SK-N-SH (cell line): ENCODE measurements at regions not wholly inside any gene's neighbourhood (a gene's known extent, or its start where the extent isn't known, plus 50 kb on each side); places are given as distances from the start of the nearest gene placed in this dataset.

Source experiments
- CTCF ChIA-PET: fragments of 300-600, 350-600 bp; formaldehyde crosslinking; extraction: SDS; loops from one replicate; lab custom pipeline; 2021; lab: Yijun Ruan, JAX
- POLR2A ChIA-PET: fragments of 350-600 bp; sonication (Branson Sonifier 250); formaldehyde crosslinking; extraction: SDS; loops from one replicate; lab custom pipeline; 2020; ENCODE audit warnings: antibody characterized with exemption, inconsistent platforms; lab: Yijun Ruan, JAX
- DNase-seq: peaks from one replicate; pipeline ENCODE4 v3.0.0; 2012
- H2AFZ ChIP-seq: fragments of 200-600 bp; sonication (generic); 2 replicates; pipeline ENCODE4 v1.8.1; 2016; ENCODE audit warnings: antibody characterized with exemption, mild to moderate bottlenecking, low read depth
- H3F3A ChIP-seq: fragments of 200-600 bp; sonication (generic); replicated peaks from 2 replicates; pipeline ENCODE3; 2016; ENCODE audit warnings: antibody characterized with exemption, mild to moderate bottlenecking; ENCODE audit not compliant: insufficient read depth
- H3K27ac ChIP-seq, 2 experiments: fragments of 200-500 bp in 1 of 2; fragments of 200-600 bp in 1 of 2; sonication (Bioruptor generic) in 1 of 2; sonication (generic), shearing (Covaris generic) in 1 of 2; 2 replicates each; pipeline versions ENCODE4 v1.5.1 to v1.6.1; 2014 to 2016; ENCODE audit warnings: low read depth in 2 of 2, inconsistent platforms in 1 of 2, low read length in 1 of 2, mild to moderate bottlenecking in 1 of 2, mixed read lengths in 1 of 2
- H3K27me3 ChIP-seq: fragments of 200-600 bp; sonication (generic), shearing (Covaris generic); 2 replicates; pipeline ENCODE4 v1.6.1; 2016; ENCODE audit warnings: mixed run types; ENCODE audit not compliant: insufficient read depth
- H3K36me3 ChIP-seq, 2 experiments: fragments of 200-500 bp in 1 of 2; fragments of 200-600 bp in 1 of 2; sonication (Bioruptor generic) in 1 of 2; sonication (generic) in 1 of 2; replicated peaks in 1 of 2; 2 replicates each; pipeline versions ENCODE3 to v1.5.1; 2014 to 2016; ENCODE audit warnings: low read length in 1 of 2, mild to moderate bottlenecking in 1 of 2; ENCODE audit not compliant: insufficient read depth in 2 of 2, control insufficient read depth in 1 of 2
- H3K4me1 ChIP-seq, 2 experiments: fragments of 200-500 bp in 1 of 2; fragments of 200-600 bp in 1 of 2; sonication (Bioruptor generic) in 1 of 2; sonication (generic), shearing (Covaris generic) in 1 of 2; 2 replicates each; pipeline versions ENCODE4 v1.5.1 to v1.6.1; 2014 to 2016; ENCODE audit warnings: low read depth in 1 of 2, low read length in 1 of 2, mixed run types in 1 of 2; ENCODE audit not compliant: insufficient read depth in 2 of 2, control insufficient read depth in 1 of 2
- H3K4me2 ChIP-seq: fragments of 200-600 bp; sonication (generic), shearing (Covaris generic); 2 replicates; pipeline ENCODE4 v1.6.1; 2017; ENCODE audit warnings: mixed run types
- H3K4me3 ChIP-seq, 2 experiments: fragments of 200-500 bp in 1 of 2; fragments of 200-600 bp in 1 of 2; sonication (Bioruptor generic) in 1 of 2; sonication (generic), shearing (Covaris generic) in 1 of 2; 2 replicates each; pipeline versions ENCODE4 v1.5.1 to v1.8.1; 2014 to 2016; ENCODE audit warnings: low read depth in 2 of 2, inconsistent platforms in 1 of 2, low read length in 1 of 2, mild to moderate bottlenecking in 1 of 2, mixed read lengths in 1 of 2, moderate library complexity in 1 of 2
- H3K79me2 ChIP-seq: fragments of 200-600 bp; sonication (generic); 2 replicates; pipeline ENCODE4 v1.8.1; 2017; ENCODE audit warnings: mild to moderate bottlenecking; ENCODE audit not compliant: insufficient read depth
- H3K9ac ChIP-seq: fragments of 200-600 bp; sonication (generic); 2 replicates; pipeline ENCODE4 v1.6.1; 2017; ENCODE audit warnings: mixed run types
- H3K9me2 ChIP-seq: fragments of 200-600 bp; sonication (generic); 2 replicates; pipeline ENCODE4 v1.6.1; 2017; ENCODE audit warnings: mixed run types
- H3K9me3 ChIP-seq: fragments of 200-600 bp; sonication (generic); 2 replicates; pipeline ENCODE4 v1.6.1; 2017; ENCODE audit warnings: mixed run types, mild to moderate bottlenecking, moderate library complexity
- H4K20me1 ChIP-seq: fragments of 200-600 bp; sonication (generic); 2 replicates; pipeline ENCODE4 v1.6.1; 2017; ENCODE audit warnings: mild to moderate bottlenecking, mixed run types; ENCODE audit not compliant: insufficient read depth
- ELF1 ChIP-seq: IDR thresholded peaks from 2 replicates; pipeline ENCODE4 v1.4.0; 2012
- EP300 ChIP-seq, 2 experiments: IDR thresholded peaks; 2 replicates each; pipeline versions ENCODE4 v1.4.0 to v1.6.1; 2012; ENCODE audit warnings: borderline replicate concordance in 1 of 2, low read depth in 1 of 2, low read length in 1 of 2
- FOSL2 ChIP-seq: IDR thresholded peaks from 2 replicates; pipeline ENCODE4 v1.4.0; 2012; ENCODE audit warnings: low read depth, mild to moderate bottlenecking, moderate library complexity, borderline replicate concordance
- FOXJ3 ChIP-seq: sonication (generic); formaldehyde crosslinking; IDR thresholded peaks from 2 replicates; pipeline ENCODE4 v1.5.1; 2020; ENCODE audit warnings: mild to moderate bottlenecking, missing genetic modification reagents
- FOXM1 ChIP-seq: IDR thresholded peaks from 2 replicates; pipeline ENCODE4 v1.4.0; 2012; ENCODE audit warnings: low read depth, mild to moderate bottlenecking
- JUND ChIP-seq: IDR thresholded peaks from 2 replicates; pipeline ENCODE4 v1.4.0; 2012
- POLR2AphosphoS5 ChIP-seq: IDR thresholded peaks from 2 replicates; pipeline ENCODE4 v1.6.1; 2012; ENCODE audit warnings: low read depth, low read length
- RAD21 ChIP-seq: IDR thresholded peaks from 2 replicates; pipeline ENCODE4 v1.6.1; 2012; ENCODE audit warnings: mild to moderate bottlenecking, low read length
- RCOR1 ChIP-seq: fragments of 150-350 bp; IDR thresholded peaks from 2 replicates; pipeline ENCODE4 v1.6.1; 2017; ENCODE audit warnings: antibody characterized with exemption, low read length
- RFX5 ChIP-seq: IDR thresholded peaks from 2 replicates; pipeline ENCODE4 v1.6.1; 2012; ENCODE audit warnings: mild to moderate bottlenecking, improper control_type of control experiment, low read length
- RXRA ChIP-seq: IDR thresholded peaks from 2 replicates; pipeline ENCODE4 v1.4.0; 2012; ENCODE audit warnings: low read depth, mild to moderate bottlenecking, borderline replicate concordance
- TAF1 ChIP-seq: IDR thresholded peaks from 2 replicates; pipeline ENCODE4 v1.6.1; 2012; ENCODE audit warnings: low read depth, mild to moderate bottlenecking, low read length, moderate library complexity, borderline replicate concordance
- TCF12 ChIP-seq: IDR thresholded peaks from 2 replicates; pipeline ENCODE4 v1.4.0; 2012
- TEAD4 ChIP-seq: IDR thresholded peaks from 2 replicates; pipeline ENCODE4 v1.4.0; 2012; ENCODE audit warnings: mild to moderate bottlenecking, borderline replicate concordance; ENCODE audit not compliant: insufficient read depth
- YY1 ChIP-seq: IDR thresholded peaks from 2 replicates; pipeline ENCODE4 v1.4.0; 2012; ENCODE audit warnings: low read depth, mild to moderate bottlenecking
- WGBS: methylation state at CpG from one replicate; pipeline ENCODE4 v1.1.6; 2017; ENCODE audit warnings: low lambda C conversion rate; 5-methylcytosine and 5-hydroxymethylcytosine counted together
- TF ChIP-seq, protein P1 (sequence below): fragments of 150-350 bp; IDR thresholded peaks from 2 replicates; pipeline ENCODE4 v1.6.1; 2016; ENCODE audit warnings: mild to moderate bottlenecking, low read depth, low read length
- TF ChIP-seq, protein P2 (sequence below): IDR thresholded peaks from 2 replicates; pipeline ENCODE4 v1.4.0; 2012; ENCODE audit warnings: low read depth, borderline replicate concordance
- TF ChIP-seq, protein P3 (sequence below): IDR thresholded peaks from 2 replicates; pipeline ENCODE4 v1.6.1; 2012; ENCODE audit warnings: mild to moderate bottlenecking, low read depth, low read length, moderate library complexity

DNA sequence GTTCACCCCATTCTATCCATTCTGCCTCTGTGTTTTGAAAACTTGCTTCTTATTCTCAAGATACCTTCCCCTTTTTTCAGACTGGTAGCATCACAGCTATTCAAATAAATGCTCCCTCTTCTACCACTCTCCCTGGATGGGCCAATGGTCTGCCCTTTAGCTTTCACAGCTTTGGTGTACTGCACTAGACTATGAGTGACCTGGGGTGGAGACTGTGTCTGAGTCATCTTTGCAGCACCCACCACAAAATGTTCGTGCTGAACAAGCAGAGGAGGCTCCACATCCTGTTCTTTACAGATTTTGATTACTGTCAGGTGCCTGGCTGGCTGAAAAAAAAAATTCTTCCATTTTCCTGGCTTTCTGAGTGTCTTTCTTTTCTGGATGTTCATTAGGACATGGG is 1104.1 kb upstream of the TMEM132C start:
- no peaks in the 10 kb centered on the region for H3K27me3 ChIP-seq
- H3K36me3 ChIP-seq: no peaks in the 10 kb centered on the region
- H3K79me2 ChIP-seq: no peaks in the 10 kb centered on the region
- H4K20me1 ChIP-seq: no peaks in the 10 kb centered on the region
- TF ChIP-seq TEAD4 (no peak), EP300 (IDR thresholded peaks at IDR 0.05; ENCODE audit: borderline replicate concordance in 1 of 2, low read depth in 1 of 2, low read length in 1 of 2) (no peak), TAF1 (no peak), RAD21 (no peak), RFX5 (no peak), TCF12 (no peak), ELF1 (no peak), JUND (no peak), YY1 (no peak), FOXM1 (no peak), RXRA (no peak), POLR2AphosphoS5 (no peak), RCOR1 (no peak), FOSL2 (no peak), FOXJ3 (CRISPR knock-in tag) (no peak)
- TF ChIP-seq, protein P1, sequence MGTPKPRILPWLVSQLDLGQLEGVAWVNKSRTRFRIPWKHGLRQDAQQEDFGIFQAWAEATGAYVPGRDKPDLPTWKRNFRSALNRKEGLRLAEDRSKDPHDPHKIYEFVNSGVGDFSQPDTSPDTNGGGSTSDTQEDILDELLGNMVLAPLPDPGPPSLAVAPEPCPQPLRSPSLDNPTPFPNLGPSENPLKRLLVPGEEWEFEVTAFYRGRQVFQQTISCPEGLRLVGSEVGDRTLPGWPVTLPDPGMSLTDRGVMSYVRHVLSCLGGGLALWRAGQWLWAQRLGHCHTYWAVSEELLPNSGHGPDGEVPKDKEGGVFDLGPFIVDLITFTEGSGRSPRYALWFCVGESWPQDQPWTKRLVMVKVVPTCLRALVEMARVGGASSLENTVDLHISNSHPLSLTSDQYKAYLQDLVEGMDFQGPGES: no peak
- TF ChIP-seq, protein P2, sequence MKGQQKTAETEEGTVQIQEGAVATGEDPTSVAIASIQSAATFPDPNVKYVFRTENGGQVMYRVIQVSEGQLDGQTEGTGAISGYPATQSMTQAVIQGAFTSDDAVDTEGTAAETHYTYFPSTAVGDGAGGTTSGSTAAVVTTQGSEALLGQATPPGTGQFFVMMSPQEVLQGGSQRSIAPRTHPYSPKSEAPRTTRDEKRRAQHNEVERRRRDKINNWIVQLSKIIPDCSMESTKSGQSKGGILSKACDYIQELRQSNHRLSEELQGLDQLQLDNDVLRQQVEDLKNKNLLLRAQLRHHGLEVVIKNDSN: no peak
- TF ChIP-seq, protein P3, sequence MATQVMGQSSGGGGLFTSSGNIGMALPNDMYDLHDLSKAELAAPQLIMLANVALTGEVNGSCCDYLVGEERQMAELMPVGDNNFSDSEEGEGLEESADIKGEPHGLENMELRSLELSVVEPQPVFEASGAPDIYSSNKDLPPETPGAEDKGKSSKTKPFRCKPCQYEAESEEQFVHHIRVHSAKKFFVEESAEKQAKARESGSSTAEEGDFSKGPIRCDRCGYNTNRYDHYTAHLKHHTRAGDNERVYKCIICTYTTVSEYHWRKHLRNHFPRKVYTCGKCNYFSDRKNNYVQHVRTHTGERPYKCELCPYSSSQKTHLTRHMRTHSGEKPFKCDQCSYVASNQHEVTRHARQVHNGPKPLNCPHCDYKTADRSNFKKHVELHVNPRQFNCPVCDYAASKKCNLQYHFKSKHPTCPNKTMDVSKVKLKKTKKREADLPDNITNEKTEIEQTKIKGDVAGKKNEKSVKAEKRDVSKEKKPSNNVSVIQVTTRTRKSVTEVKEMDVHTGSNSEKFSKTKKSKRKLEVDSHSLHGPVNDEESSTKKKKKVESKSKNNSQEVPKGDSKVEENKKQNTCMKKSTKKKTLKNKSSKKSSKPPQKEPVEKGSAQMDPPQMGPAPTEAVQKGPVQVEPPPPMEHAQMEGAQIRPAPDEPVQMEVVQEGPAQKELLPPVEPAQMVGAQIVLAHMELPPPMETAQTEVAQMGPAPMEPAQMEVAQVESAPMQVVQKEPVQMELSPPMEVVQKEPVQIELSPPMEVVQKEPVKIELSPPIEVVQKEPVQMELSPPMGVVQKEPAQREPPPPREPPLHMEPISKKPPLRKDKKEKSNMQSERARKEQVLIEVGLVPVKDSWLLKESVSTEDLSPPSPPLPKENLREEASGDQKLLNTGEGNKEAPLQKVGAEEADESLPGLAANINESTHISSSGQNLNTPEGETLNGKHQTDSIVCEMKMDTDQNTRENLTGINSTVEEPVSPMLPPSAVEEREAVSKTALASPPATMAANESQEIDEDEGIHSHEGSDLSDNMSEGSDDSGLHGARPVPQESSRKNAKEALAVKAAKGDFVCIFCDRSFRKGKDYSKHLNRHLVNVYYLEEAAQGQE: no peak
- TF ChIP-seq, all 33 proteins: peak for 0
- H2AFZ ChIP-seq: no peak overlapping the region
- 0% methylated on average over 1 of the region's 1 CpG for WGBS
- H3F3A ChIP-seq: no peaks in the 10 kb centered on the region
- ChIA-PET CTCF (interaction anchor here (0.6 kb wide), 1 partner anchor 530 kb away, joined by 3 read pairs; no protein-coding TSS in a partner anchor), POLR2A (no interaction called here)
- H3K27ac ChIP-seq: no peak overlapping the region
- H3K9me2 ChIP-seq: no peaks in the 10 kb centered on the region
- no peak overlapping the region for H3K9ac ChIP-seq
- H3K4me2 ChIP-seq: no peak overlapping the region
- H3K9me3 ChIP-seq: no peaks in the 10 kb centered on the region
- no peak overlapping the region for H3K4me3 ChIP-seq
- H3K4me1 ChIP-seq: no peaks in the 10 kb centered on the region; a peak in 1 of 4 replicates
- DNase-seq: no peak
